Memory B cell (primary cell): ENCODE measurements at regions not wholly inside any gene's neighbourhood (a gene's known extent, or its start where the extent isn't known, plus 50 kb on each side); places are given as distances from the start of the nearest gene placed in this dataset.
"Not testable (repeated sequence)": the region's sequence is repeated elsewhere in the genome, so short reads cannot be mapped to it uniquely, and the experiment has no call there.

Experiments
- ATAC-seq: fragments of 150-1000 bp; cut with Tn5 transposase; 2 replicates; pipeline ENCODE4 v1.10.0; 2021; ENCODE audit warnings: low read depth, mild to moderate bottlenecking, moderate library complexity
- DNase-seq, 2 donors: peaks; one replicate each; pipeline ENCODE4 v3.0.0; 2022; ENCODE audit warnings: low spot score in 2 of 2
- H3K27ac Mint-ChIP-seq: one replicate; pipeline ENCODE4 v1.8.0; 2022; ENCODE audit warnings: mild to moderate bottlenecking, moderate library complexity, mixed read lengths
- H3K27me3 Mint-ChIP-seq: one replicate; pipeline ENCODE4 v1.8.0; 2022; ENCODE audit warnings: mixed read lengths
- H3K36me3 Mint-ChIP-seq: one replicate; pipeline ENCODE4 v1.8.0; 2022; ENCODE audit warnings: mild to moderate bottlenecking, mixed read lengths
- H3K4me1 Mint-ChIP-seq: one replicate; pipeline ENCODE4 v1.8.0; 2022; ENCODE audit warnings: mixed read lengths
- H3K4me3 Mint-ChIP-seq: one replicate; pipeline ENCODE4 v1.8.0; 2022; ENCODE audit warnings: mild to moderate bottlenecking, moderate library complexity, mixed read lengths
- H3K9me3 Mint-ChIP-seq: one replicate; pipeline ENCODE4 v1.8.0; 2022; ENCODE audit warnings: mixed read lengths

DNA sequence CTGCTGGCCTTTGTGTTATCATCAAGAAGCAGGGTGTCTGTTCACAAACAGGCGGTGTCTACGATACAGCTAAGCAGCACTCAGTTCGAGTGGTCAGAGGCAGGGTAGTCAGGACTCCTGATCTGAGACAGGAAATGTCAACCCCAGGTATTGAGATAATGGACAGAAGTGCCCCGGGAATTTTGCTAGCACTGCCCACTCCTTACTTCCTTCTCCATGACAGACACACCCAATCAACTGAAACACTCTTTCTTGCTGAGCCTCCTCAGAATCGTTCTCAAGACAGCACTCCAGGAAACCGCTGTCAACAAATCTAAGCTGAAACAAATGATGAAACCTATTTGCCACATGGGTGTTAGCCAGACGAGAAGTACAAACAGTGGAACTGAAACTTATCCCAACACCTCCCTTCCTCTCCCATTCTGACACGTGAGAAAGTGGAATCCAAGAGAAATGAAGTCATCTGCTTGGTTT is 109.3 kb downstream of the GTF2IRD2B start:
- H3K27me3 Mint-ChIP-seq, H3K4me1 Mint-ChIP-seq, H3K27ac Mint-ChIP-seq, ATAC-seq, H3K36me3 Mint-ChIP-seq, H3K4me3 Mint-ChIP-seq, H3K9me3 Mint-ChIP-seq, DNase-seq: not testable (repeated sequence)

- not testable (repeated sequence) for H3K4me1 Mint-ChIP-seq, H3K9me3 Mint-ChIP-seq, DNase-seq, H3K27ac Mint-ChIP-seq, H3K27me3 Mint-ChIP-seq, H3K36me3 Mint-ChIP-seq, H3K4me3 Mint-ChIP-seq
- peak; percentile 48 for ATAC-seq
These were observed 113.1 kb downstream of the GTF2IRD2B start for GRCh38 chr7:75205367-75206085.

GRCh38 chr7:75215460-75215859 is 123.1 kb downstream of the GTF2IRD2B start:
- ATAC-seq, H3K4me1 Mint-ChIP-seq, H3K27ac Mint-ChIP-seq, H3K36me3 Mint-ChIP-seq, H3K27me3 Mint-ChIP-seq, DNase-seq, H3K9me3 Mint-ChIP-seq, H3K4me3 Mint-ChIP-seq: not testable (repeated sequence)

DNA sequence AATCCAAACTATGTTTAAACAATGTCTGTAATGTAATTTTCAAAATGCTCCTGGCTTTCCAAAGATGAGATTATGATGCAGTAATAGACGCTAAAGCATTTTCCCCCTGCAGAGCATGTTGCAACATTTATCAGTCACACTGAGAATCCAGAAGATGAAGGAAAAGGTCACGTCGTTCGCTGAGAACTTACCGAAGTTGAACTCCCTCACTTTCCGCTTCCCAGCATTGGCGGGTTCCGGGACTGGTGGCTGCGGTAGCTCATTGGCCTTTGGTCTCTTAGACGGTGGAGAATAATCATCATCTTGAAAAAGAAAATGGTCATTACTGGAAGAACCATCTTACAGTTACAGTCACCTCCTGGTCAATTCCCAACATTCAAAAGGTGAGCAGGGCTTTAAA is 124.6 kb downstream of the GTF2IRD2B start:
- not testable (repeated sequence) for H3K36me3 Mint-ChIP-seq, DNase-seq, H3K27ac Mint-ChIP-seq, H3K4me1 Mint-ChIP-seq, H3K4me3 Mint-ChIP-seq, ATAC-seq, H3K27me3 Mint-ChIP-seq, H3K9me3 Mint-ChIP-seq

DNA sequence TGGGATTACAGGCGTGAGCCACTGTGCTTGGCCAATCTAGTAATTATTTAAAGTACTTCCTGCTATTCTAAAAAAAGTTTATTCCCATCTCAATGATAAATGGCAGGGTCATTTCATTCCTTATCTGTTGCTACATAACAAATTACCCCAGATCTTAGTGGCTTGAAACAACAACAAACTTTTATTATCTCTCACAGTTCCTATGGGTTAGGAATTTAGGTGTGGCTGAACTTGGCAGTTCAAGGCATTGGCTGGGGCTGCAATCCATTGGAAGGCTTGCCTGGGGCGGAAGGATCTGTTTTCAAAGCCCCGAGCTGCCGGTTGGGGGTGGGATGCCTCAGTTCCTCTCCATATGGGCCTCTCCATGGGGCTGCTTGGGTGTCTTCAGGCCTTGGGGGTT is 133.7 kb downstream of the GTF2IRD2B start:
- not testable (repeated sequence) for DNase-seq, H3K36me3 Mint-ChIP-seq, H3K9me3 Mint-ChIP-seq, H3K27ac Mint-ChIP-seq, H3K4me3 Mint-ChIP-seq, ATAC-seq, H3K4me1 Mint-ChIP-seq, H3K27me3 Mint-ChIP-seq

DNA sequence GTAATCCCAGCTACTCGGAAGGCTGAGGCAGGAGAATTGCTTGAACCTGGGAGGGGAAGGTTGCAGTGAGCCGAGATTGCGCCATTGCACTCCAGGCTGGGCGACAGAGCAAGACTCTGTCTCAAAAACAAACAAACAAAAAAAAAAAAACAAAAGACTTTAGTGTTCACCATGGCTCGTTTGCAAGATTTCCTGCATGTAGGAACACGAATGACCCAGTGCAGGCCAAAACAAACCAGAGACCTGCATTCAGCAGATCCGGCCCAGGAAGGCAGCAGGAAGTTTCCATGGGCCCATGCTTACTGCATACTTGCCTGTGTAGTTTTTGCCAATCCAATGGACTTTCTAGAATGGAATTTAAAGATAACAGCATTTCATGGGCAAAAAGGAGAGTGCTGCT is 137.2 kb downstream of the GTF2IRD2B start:
- H3K4me1 Mint-ChIP-seq, DNase-seq, H3K27me3 Mint-ChIP-seq, H3K9me3 Mint-ChIP-seq, H3K36me3 Mint-ChIP-seq, H3K4me3 Mint-ChIP-seq, ATAC-seq, H3K27ac Mint-ChIP-seq: not testable (repeated sequence)

DNA sequence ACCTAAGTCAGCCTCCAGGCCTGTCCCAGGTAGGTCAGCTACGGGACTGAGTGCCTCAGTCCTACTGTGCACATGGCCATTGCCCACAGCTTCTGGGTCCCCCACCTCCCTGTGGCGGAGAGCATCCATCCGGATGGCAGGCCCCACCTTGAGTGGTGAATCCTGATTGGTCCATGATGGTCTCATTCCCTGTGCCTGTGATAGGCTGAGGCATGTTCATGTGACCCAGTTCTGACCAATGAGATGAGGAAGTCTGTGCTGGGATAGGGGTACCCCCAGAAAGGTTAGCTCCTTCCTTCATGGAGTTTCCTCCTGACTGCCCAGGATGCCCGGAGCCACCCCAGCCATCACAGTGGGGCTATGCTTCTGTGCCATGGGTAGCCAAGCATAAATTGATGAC is 138.2 kb downstream of the GTF2IRD2B start:
- H3K9me3 Mint-ChIP-seq, H3K36me3 Mint-ChIP-seq, H3K27ac Mint-ChIP-seq, DNase-seq, ATAC-seq, H3K27me3 Mint-ChIP-seq, H3K4me3 Mint-ChIP-seq, H3K4me1 Mint-ChIP-seq: not testable (repeated sequence)

DNA sequence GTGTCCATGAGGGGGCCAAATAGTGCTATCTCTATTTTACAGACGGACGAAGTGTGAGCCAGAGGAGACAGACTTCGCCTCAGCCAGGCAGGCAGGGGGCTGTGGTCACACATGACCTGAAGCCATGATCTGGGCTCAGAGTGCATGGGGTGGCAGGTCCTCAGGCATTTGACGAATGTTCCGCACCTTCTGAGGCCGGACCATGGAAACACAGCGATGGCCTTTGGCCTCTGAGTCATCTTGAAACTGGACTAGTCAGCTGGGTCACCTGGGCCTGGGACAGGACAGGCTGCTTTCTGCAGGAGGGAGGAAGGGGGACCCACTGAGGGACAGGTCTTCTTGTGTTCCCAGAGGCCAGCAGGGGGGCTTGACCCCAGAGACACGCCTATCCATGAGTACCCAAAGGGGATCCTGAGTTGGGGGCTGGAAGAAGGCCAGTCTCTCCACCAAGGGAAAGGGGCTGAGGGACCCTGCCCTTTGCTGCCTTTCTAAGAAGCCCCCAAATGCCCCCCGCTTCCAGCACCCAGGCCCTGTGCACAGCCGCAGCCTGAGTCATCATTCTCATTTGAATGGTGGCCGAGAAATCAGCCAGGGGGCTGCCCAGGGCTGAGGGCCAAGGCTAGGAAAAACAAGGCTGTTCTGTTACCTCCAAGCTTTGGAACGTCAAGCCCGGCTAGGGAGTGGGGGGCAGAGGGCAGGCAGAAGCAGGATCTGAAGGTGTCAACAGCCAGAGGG is 142.9 kb downstream of the GTF2IRD2B start:
- not testable (repeated sequence) for H3K9me3 Mint-ChIP-seq, H3K27me3 Mint-ChIP-seq, H3K36me3 Mint-ChIP-seq, ATAC-seq, H3K4me1 Mint-ChIP-seq, H3K4me3 Mint-ChIP-seq, H3K27ac Mint-ChIP-seq, DNase-seq

DNA sequence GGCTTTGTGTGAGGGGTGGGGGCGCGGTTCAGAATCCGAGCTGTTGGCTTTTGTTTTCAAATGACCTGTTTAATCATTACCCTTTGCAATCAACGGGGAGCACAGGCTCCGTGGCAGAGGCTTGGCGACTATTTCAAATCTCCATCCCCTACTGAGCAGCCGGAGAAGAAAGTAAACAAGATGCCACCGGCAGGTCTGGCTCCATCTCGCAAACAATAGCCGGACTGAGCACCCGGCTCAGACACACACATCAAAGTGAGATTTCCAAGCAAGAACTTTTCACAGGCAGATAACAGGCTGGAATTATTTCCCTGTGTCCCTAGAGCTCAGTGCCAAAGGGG is 143.4 kb downstream of the GTF2IRD2B start:
- H3K27me3 Mint-ChIP-seq, ATAC-seq, H3K36me3 Mint-ChIP-seq, H3K9me3 Mint-ChIP-seq, H3K4me3 Mint-ChIP-seq, H3K4me1 Mint-ChIP-seq, H3K27ac Mint-ChIP-seq, DNase-seq: not testable (repeated sequence)

DNA sequence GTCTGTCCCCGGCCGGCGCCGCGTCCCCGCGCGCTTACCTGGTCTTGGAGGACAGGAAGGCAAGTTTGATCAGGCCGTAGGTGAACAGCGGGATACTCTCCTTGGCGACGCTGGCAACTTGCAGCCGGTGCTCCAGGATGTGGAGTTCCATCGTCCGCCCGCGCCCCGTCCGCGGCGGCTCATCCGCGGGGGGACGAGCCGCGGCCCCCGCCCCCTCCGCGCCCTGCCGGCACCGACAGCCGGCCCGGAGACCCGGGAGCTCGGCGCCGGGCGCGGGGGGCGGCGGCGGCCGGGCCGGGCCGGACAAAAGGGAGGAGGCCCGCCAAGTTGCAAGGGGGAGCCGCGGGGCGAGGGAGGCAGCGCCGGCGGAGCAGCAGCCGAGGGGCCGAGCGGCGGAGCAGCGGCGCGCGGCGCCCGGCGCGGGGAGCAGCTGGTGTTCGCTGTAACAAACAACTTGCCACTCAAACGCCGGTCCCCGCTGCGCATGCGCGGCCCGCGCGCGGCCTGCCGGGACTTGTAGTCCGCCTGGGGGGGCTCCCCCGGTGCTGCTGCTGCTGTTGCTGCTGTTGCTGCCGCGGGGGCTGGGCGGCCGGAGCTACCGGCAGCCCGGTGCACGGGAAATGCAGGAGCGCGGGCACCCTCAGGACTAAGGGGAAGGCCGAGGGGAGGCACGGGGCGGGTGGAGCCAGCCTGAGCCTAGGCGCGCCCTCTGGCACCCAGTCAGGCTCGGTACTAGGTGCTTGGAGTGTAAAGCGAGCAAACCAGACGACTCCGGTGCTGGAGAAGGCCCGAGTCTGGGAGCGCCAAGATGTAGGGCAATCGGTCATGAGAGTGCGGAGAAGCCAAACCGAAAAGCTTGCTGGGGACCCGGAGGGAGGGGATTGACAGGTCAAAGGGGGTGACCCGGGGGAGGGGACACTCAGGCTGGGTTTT is 145.1 kb downstream of the GTF2IRD2B start:
- not testable (repeated sequence) for H3K27me3 Mint-ChIP-seq, H3K4me3 Mint-ChIP-seq, H3K9me3 Mint-ChIP-seq, DNase-seq, H3K27ac Mint-ChIP-seq, H3K36me3 Mint-ChIP-seq, H3K4me1 Mint-ChIP-seq
- peak; percentile 94 for ATAC-seq

DNA sequence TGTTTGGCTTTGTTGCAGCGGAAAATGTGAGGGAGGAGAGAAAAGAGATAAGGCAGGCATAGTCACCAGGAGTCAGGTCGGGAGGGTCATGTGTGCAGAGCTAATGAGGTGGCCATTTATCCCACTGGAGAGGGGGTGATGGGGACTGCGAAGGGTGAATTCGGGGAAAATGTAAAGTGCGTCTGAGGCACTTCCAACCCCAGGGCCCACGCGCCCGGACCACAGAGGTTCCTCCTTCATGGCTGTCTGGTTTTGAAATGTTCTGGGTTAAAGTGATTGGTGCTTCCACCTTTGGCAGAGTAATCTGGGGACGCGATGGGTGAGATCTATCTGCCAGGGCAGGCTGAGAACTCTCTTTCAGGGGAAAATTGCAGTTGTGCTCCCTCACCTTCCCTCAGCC is 145.9 kb downstream of the GTF2IRD2B start:
- not testable (repeated sequence) for H3K4me3 Mint-ChIP-seq, H3K9me3 Mint-ChIP-seq, DNase-seq, ATAC-seq, H3K36me3 Mint-ChIP-seq, H3K27me3 Mint-ChIP-seq, H3K27ac Mint-ChIP-seq, H3K4me1 Mint-ChIP-seq

DNA sequence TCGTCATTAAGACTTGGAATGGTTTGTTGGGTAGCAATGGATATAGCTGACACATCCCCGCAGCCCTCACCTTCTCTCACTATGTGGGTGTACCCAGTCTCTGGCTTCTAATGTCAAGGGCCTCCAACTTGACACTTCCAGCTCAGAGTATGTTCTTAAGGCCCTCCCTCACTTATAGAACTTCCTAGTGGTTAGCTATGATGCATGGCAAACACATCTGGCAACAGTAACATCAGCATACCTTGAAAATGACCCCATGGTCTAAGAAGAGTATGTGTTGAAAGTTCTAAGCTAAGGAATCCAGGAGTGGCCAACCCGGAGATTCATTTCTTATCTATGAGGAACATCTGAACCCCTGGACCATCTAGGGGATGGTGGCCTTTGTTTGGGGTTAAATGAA is 151.2 kb downstream of the GTF2IRD2B start:
- not testable (repeated sequence) for H3K36me3 Mint-ChIP-seq, H3K27me3 Mint-ChIP-seq, ATAC-seq, DNase-seq, H3K9me3 Mint-ChIP-seq, H3K4me3 Mint-ChIP-seq, H3K27ac Mint-ChIP-seq, H3K4me1 Mint-ChIP-seq

- not testable (repeated sequence) for H3K4me1 Mint-ChIP-seq, H3K4me3 Mint-ChIP-seq
These were observed 147.2 kb upstream of the TRIM73 start for GRCh38 chr7:75248216-75248615.

DNA sequence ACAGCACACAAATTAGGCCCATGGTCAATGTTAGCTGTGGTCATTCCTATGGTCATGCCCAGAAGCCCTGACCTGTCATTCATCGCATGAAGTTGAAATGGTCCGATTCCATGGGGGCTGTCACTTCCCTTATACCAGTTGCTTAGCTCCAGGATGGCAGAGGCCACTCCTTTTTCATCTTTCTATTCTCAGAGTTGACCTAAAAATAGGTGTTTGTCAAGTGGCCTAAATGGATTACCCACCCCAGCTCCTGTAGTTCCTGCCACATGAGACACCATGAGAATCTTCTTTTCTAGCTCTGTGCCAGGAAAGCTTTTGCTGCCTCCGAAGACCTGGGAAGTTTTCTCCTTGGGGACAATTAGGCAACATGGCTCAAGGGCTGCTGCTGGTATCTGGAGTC is 141.2 kb upstream of the TRIM73 start:
- H3K9me3 Mint-ChIP-seq, H3K4me3 Mint-ChIP-seq, ATAC-seq, H3K27me3 Mint-ChIP-seq, DNase-seq, H3K36me3 Mint-ChIP-seq, H3K4me1 Mint-ChIP-seq, H3K27ac Mint-ChIP-seq: not testable (repeated sequence)

More at GRCh38 chr7:75248216-75248615, 147.2 kb upstream of the TRIM73 start:
- DNase-seq, ATAC-seq, H3K27me3 Mint-ChIP-seq, H3K36me3 Mint-ChIP-seq, H3K9me3 Mint-ChIP-seq, H3K27ac Mint-ChIP-seq: not testable (repeated sequence)
